ENCODE measurements at regions not wholly inside any gene's neighbourhood (a gene's known extent, or its start where the extent isn't known, plus 50 kb on each side); places are given as distances from the start of the nearest gene placed in this dataset.

DNA sequence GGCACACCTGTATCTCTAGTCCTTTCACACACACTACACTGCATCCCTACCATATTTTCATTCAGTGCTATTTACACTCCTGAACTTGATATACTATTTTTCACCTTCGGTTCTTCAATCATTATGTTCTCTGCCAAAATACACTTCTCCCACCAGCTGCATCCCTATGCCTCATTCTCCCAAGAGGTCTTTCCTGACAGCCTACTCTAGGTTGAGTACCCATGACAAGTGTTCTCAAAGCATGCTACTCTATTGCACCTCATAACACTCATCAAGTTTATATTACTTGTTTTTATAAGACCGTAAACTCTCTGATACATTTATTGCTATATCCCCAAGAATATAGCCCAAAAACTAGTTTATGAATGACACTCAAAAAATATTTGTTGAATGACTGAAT lies 549.5 kb downstream of the PYDC2 start:
- Histone ChIP-seq H4K20me1 (ENCODE audit: insufficient read depth) (no peaks in the 10 kb centered on the region), H3K9me2 (ENCODE audit: insufficient read depth) (no peaks in the 10 kb centered on the region), H3K9ac (no peak overlapping the region), H3K4me3 (no peak overlapping the region), H3F3A (ENCODE audit: insufficient read depth) (no peaks in the 10 kb centered on the region), H3K27ac (no peak overlapping the region), H3K4me2 (ENCODE audit: unreplicated experiment) (no peak overlapping the region), H3K79me2 (ENCODE audit: insufficient read depth) (no peaks in the 10 kb centered on the region), H3K9me3 (ENCODE audit: low read depth) (no peaks in the 10 kb centered on the region), H3K36me3 (ENCODE audit: low read depth) (no peaks in the 10 kb centered on the region), H3K4me1 (ENCODE audit: insufficient read depth) (no peaks in the 10 kb centered on the region), H2AFZ (no peak overlapping the region), H3K27me3 (replicated peaks; ENCODE audit: insufficient read depth) (no peaks in the 10 kb centered on the region)
- TF ChIP-seq EZH2phosphoT487 (IDR thresholded peaks at IDR 0.05; ENCODE audit: insufficient read depth, low read depth) (no peak), EZH2 (IDR thresholded peaks at IDR 0.05; ENCODE audit: insufficient read depth, poor library complexity, severe bottlenecking) (no peak)
- no peak for DNase-seq
- WGBS, 2 experiments (ENCODE audit: low coverage in 1 of 2, low lambda C conversion rate in 2 of 2, missing lambda C conversion rate in 2 of 2), result 10 to 14% methylated on average over 2 of the region's 2 CpGs
- in situ Hi-C loops (cut with MboI), result no loop called here

GRCh38 chr3:192011137-192011536 lies 550.2 kb downstream of the PYDC2 start:
- Histone ChIP-seq H3K79me2 (ENCODE audit: insufficient read depth) (no peaks in the 10 kb centered on the region), H3K9me3 (ENCODE audit: low read depth) (no peaks in the 10 kb centered on the region), H3K9ac (no peak overlapping the region), H3K4me1 (ENCODE audit: insufficient read depth) (no peaks in the 10 kb centered on the region), H2AFZ (no peak overlapping the region), H3K4me3 (no peak overlapping the region), H3F3A (ENCODE audit: insufficient read depth) (no peaks in the 10 kb centered on the region), H3K9me2 (ENCODE audit: insufficient read depth) (no peaks in the 10 kb centered on the region), H3K36me3 (ENCODE audit: low read depth) (no peaks in the 10 kb centered on the region), H4K20me1 (ENCODE audit: insufficient read depth) (no peaks in the 10 kb centered on the region), H3K27ac (no peak overlapping the region), H3K27me3 (replicated peaks; ENCODE audit: insufficient read depth) (no peaks in the 10 kb centered on the region), H3K4me2 (ENCODE audit: unreplicated experiment) (no peak overlapping the region)
- DNase-seq, result no peak
- in situ Hi-C loops (cut with MboI), result no loop called here
- no peak for TF ChIP-seq EZH2 (IDR thresholded peaks at IDR 0.05; ENCODE audit: insufficient read depth, poor library complexity, severe bottlenecking)
- TF ChIP-seq EZH2phosphoT487 (IDR thresholded peaks at IDR 0.05; ENCODE audit: insufficient read depth, low read depth), result no peak
- 28 to 30% methylated on average over 1 of the region's 1 CpG for WGBS, 2 experiments (ENCODE audit: low coverage in 1 of 2, low lambda C conversion rate in 2 of 2, missing lambda C conversion rate in 2 of 2)

- no peak overlapping the region for H3K27ac ChIP-seq
- no peak for DNase-seq
- H4K20me1 ChIP-seq (ENCODE audit: insufficient read depth), result no peaks in the 10 kb centered on the region
- no peaks in the 10 kb centered on the region for H3K4me1 ChIP-seq (ENCODE audit: insufficient read depth)
- no peak overlapping the region for H3K4me2 ChIP-seq (ENCODE audit: unreplicated experiment)
- H3K27me3 ChIP-seq (replicated peaks; ENCODE audit: insufficient read depth), result no peaks in the 10 kb centered on the region
- H3K9ac ChIP-seq, result no peak overlapping the region
- H3K36me3 ChIP-seq (ENCODE audit: low read depth), result no peaks in the 10 kb centered on the region
- no peak overlapping the region for H2AFZ ChIP-seq
- H3K79me2 ChIP-seq (ENCODE audit: insufficient read depth), result no peaks in the 10 kb centered on the region
- no peak overlapping the region for H3K4me3 ChIP-seq
- WGBS, 2 experiments (ENCODE audit: low coverage in 1 of 2, low lambda C conversion rate in 2 of 2, missing lambda C conversion rate in 2 of 2), result 17% methylated on average over 1 of the region's 1 CpG; no CpG with 5 or more reads in 1 of the 2 experiments
- H3K9me3 ChIP-seq (ENCODE audit: low read depth), result no peaks in the 10 kb centered on the region
- H3F3A ChIP-seq (ENCODE audit: insufficient read depth), result no peaks in the 10 kb centered on the region
- TF ChIP-seq EZH2 (IDR thresholded peaks at IDR 0.05; ENCODE audit: insufficient read depth, poor library complexity, severe bottlenecking) (no peak), EZH2phosphoT487 (IDR thresholded peaks at IDR 0.05; ENCODE audit: insufficient read depth, low read depth) (no peak)
- in situ Hi-C loops (cut with MboI), result no loop called here
- H3K9me2 ChIP-seq (ENCODE audit: insufficient read depth), result no peaks in the 10 kb centered on the region
These were observed 552.1 kb downstream of the PYDC2 start for GRCh38 chr3:192013110-192013509.

DNA sequence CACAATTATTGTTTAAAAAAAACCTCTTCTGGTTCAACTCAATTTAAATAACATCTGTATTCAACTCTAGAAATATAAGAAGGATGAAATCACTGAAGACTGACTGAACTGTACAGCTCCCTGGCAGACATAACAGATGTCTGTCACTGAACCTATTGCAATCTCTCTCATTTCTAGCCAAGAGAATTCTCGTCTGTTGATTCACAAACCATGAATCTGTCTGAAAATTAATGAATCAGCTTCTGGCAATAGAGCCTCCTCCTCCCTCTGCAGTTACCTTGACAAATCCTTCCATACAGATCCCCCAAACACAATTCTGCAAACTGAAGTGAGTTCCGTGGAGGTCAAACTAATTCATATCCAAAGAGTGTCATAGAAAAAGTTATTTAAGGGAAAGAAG lies 561.4 kb downstream of the PYDC2 start:
- no peaks in the 10 kb centered on the region for H3K9me2 ChIP-seq (ENCODE audit: insufficient read depth)
- no peaks in the 10 kb centered on the region for H3K27me3 ChIP-seq (replicated peaks; ENCODE audit: insufficient read depth)
- no peak overlapping the region for H3K4me2 ChIP-seq (ENCODE audit: unreplicated experiment)
- no peak overlapping the region for H3K27ac ChIP-seq
- TF ChIP-seq EZH2phosphoT487 (IDR thresholded peaks at IDR 0.05; ENCODE audit: insufficient read depth, low read depth) (no peak), EZH2 (IDR thresholded peaks at IDR 0.05; ENCODE audit: insufficient read depth, poor library complexity, severe bottlenecking) (no peak)
- H3K9ac ChIP-seq, result no peak overlapping the region
- H3K79me2 ChIP-seq (ENCODE audit: insufficient read depth), result no peaks in the 10 kb centered on the region
- H2AFZ ChIP-seq, result no peak overlapping the region
- H3K4me3 ChIP-seq, result no peak overlapping the region
- H3K36me3 ChIP-seq (ENCODE audit: low read depth), result no peaks in the 10 kb centered on the region
- DNase-seq, result no peak
- H3K9me3 ChIP-seq (ENCODE audit: low read depth), result no peaks in the 10 kb centered on the region
- H4K20me1 ChIP-seq (ENCODE audit: insufficient read depth), result no peaks in the 10 kb centered on the region
- in situ Hi-C loops (cut with MboI), result no loop called here
- H3K4me1 ChIP-seq (ENCODE audit: insufficient read depth), result no peaks in the 10 kb centered on the region
- 3 to 4% methylated on average over 2 of the region's 2 CpGs for WGBS, 2 experiments (ENCODE audit: low coverage in 1 of 2, low lambda C conversion rate in 2 of 2, missing lambda C conversion rate in 2 of 2)
- no peaks in the 10 kb centered on the region for H3F3A ChIP-seq (ENCODE audit: insufficient read depth)

DNA sequence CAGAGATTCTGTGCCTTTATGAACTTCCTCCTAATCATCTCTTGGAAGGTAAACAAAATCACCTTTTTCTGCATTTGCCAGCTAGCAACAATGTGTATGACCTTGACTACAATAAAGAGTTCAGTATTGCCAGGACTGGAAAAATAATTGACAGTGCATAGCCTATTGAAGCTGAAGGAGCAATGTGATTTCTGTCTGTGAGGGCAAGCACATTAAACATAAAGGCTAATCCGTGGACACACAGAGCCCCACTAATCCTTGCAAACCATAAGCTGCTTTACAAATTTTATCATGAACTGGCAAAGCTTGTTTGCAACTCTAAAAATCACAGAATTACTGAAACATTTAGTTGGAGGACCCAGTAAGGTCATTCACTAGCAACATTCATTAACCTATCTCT lies 563.8 kb downstream of the PYDC2 start:
- Histone ChIP-seq H3K9me2 (ENCODE audit: insufficient read depth) (no peaks in the 10 kb centered on the region), H4K20me1 (ENCODE audit: insufficient read depth) (no peaks in the 10 kb centered on the region), H3K79me2 (ENCODE audit: insufficient read depth) (no peaks in the 10 kb centered on the region), H2AFZ (no peak overlapping the region), H3K27ac (no peak overlapping the region), H3K4me1 (ENCODE audit: insufficient read depth) (no peaks in the 10 kb centered on the region), H3K4me2 (ENCODE audit: unreplicated experiment) (no peak overlapping the region), H3K36me3 (ENCODE audit: low read depth) (no peaks in the 10 kb centered on the region), H3F3A (ENCODE audit: insufficient read depth) (no peaks in the 10 kb centered on the region), H3K4me3 (no peak overlapping the region), H3K9me3 (ENCODE audit: low read depth) (no peaks in the 10 kb centered on the region), H3K9ac (no peak overlapping the region), H3K27me3 (replicated peaks; ENCODE audit: insufficient read depth) (no peaks in the 10 kb centered on the region)
- in situ Hi-C loops (cut with MboI), result no loop called here
- TF ChIP-seq EZH2phosphoT487 (IDR thresholded peaks at IDR 0.05; ENCODE audit: insufficient read depth, low read depth) (no peak), EZH2 (IDR thresholded peaks at IDR 0.05; ENCODE audit: insufficient read depth, poor library complexity, severe bottlenecking) (no peak)
- WGBS, 2 experiments (ENCODE audit: low coverage in 1 of 2, low lambda C conversion rate in 2 of 2, missing lambda C conversion rate in 2 of 2), result 9 to 11% methylated on average over 1 of the region's 1 CpG
- DNase-seq, result no peak

Data from GM23248 (cell line).